K562 (cell line): ENCODE measurements at regions not wholly inside any gene's neighbourhood (a gene's known extent, or its start where the extent isn't known, plus 50 kb on each side); places are given as distances from the start of the nearest gene placed in this dataset.

Experiments
- BHLHE40 ChIP-seq: IDR thresholded peaks from 2 replicates; pipeline ENCODE4 v1.6.1; 2011; ENCODE audit warnings: low read length, improper control_type of control experiment
- EZH2 ChIP-seq: IDR thresholded peaks from 2 replicates; pipeline ENCODE4 v1.6.1; 2012; ENCODE audit warnings: low read depth, mild to moderate bottlenecking, inconsistent platforms, low read length, borderline replicate concordance
- HCFC1 ChIP-seq: IDR thresholded peaks from 2 replicates; pipeline ENCODE4 v1.6.1; 2012; ENCODE audit warnings: low read depth, low read length, improper control_type of control experiment
- KDM1A ChIP-seq, 2 experiments: fragments of 450-650 bp; IDR thresholded peaks; 2 replicates each; pipeline ENCODE4 v1.6.1; 2016; ENCODE audit warnings: mild to moderate bottlenecking in 2 of 2
- MEF2D ChIP-seq: conservative IDR thresholded peaks from 2 replicates; pipeline ENCODE4 v1.6.1; 2016; ENCODE audit warnings: low read depth, missing genetic modification characterization, missing compliant biosample characterization
- MTA2 ChIP-seq: fragments of 450-650 bp; IDR thresholded peaks from 2 replicates; pipeline ENCODE4 v1.6.1; 2016; ENCODE audit warnings: low read depth
- MYC ChIP-seq, 2 experiments: fragments of 250-450 bp in 1 of 2; sonication (Bioruptor Pico) in 1 of 2; IDR thresholded peaks; 2 replicates each; pipeline versions ENCODE4 v1.5.1 to v1.6.1; 2012 to 2021; ENCODE audit warnings: low read depth in 2 of 2, borderline replicate concordance in 1 of 2, improper control_type of control experiment in 1 of 2, low read length in 1 of 2, mild to moderate bottlenecking in 1 of 2, moderate library complexity in 1 of 2
- POLR2A ChIP-seq: fragments of 450-650 bp; conservative IDR thresholded peaks from 2 replicates; pipeline ENCODE4 v1.6.1; 2016
- RB1 ChIP-seq: fragments of 450-650 bp; IDR thresholded peaks from 2 replicates; pipeline ENCODE4 v1.6.1; 2017; ENCODE audit warnings: low read depth, mild to moderate bottlenecking
- TRIM24 ChIP-seq, 2 experiments: fragments of 450-650 bp; IDR thresholded peaks; 2 replicates each; pipeline ENCODE4 v1.6.1; 2016
- USF1 ChIP-seq: sonication (generic); formaldehyde crosslinking; IDR thresholded peaks from 2 replicates; pipeline ENCODE4 v1.9.0; 2022; ENCODE audit warnings: mild to moderate bottlenecking, missing genetic modification reagents
- YY1 ChIP-seq, 3 experiments: IDR thresholded peaks; 2 replicates each; pipeline ENCODE4 v1.6.1; 2011; ENCODE audit warnings: low read length in 2 of 3, mild to moderate bottlenecking in 2 of 3, moderate library complexity in 2 of 3, borderline replicate concordance in 1 of 3, control low read depth in 1 of 3, low read depth in 1 of 3; ENCODE audit not compliant: insufficient read depth in 3 of 3, insufficient replicate concordance in 2 of 3, control insufficient read depth in 1 of 3, insufficient read length in 1 of 3; ENCODE audit errors: extremely low read depth in 1 of 3
- TF ChIP-seq, protein P1 (sequence below), 3 experiments: IDR thresholded peaks in 2 of 3; conservative IDR thresholded peaks in 1 of 3; 2 replicates each; pipeline ENCODE4 v1.5.1; 2011 to 2012; ENCODE audit warnings: low read length in 3 of 3, mild to moderate bottlenecking in 3 of 3, control low read depth in 2 of 3, improper control_type of control experiment in 1 of 3, inconsistent platforms in 1 of 3, low read depth in 1 of 3, mixed read lengths in 1 of 3, moderate library complexity in 1 of 3; ENCODE audit not compliant: insufficient read depth in 2 of 3

DNA sequence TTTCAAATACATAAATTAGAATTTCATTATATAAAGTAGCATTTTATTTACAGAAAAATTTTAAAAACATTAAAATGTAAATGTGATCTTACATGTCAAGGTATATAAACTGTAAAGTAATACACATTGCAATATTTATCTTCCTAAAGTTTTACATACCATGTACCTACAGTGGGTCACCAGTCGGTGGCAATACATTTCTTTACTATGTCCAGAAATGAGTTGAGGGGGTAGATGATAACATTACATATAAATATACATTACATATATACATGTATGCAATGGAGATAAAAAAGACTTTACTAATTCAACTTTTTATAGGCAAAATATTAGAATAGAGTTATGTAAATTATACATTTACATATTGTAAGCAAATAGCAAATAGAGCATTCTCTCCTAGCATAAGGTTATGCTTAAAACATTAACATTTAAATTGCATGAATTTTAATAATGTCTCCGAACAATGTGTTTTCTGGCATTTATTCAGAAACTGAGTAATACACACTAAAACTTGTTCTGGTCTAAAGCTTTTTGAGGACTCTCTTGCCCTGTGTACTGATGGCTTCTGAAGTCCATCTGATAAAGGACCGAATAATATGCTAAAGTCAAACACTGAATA, 93.3 kb upstream of the NLGN1 start:
- TF ChIP-seq KDM1A (IDR thresholded peaks at IDR 0.05) (no peak), MEF2D (no peak), HCFC1 (no peak), BHLHE40 (no peak), TRIM24 (IDR thresholded peaks at IDR 0.05) (no peak), POLR2A (no peak), MTA2 (no peak), RB1 (no peak), YY1 (IDR thresholded peaks at IDR 0.05; ENCODE audit: borderline replicate concordance in 1 of 3, control insufficient read depth in 1 of 3, extremely low read depth in 1 of 3, insufficient read depth in 3 of 3, insufficient read length in 1 of 3, insufficient replicate concordance in 2 of 3, low read depth in 1 of 3, low read length in 2 of 3) (no peak), EZH2 (no peak), USF1 (CRISPR knock-in tag) (no peak), MYC (IDR thresholded peaks at IDR 0.05; ENCODE audit: low read depth, low read length) (no peak), MYC (CRISPR knock-in tag; IDR thresholded peaks at IDR 0.05; ENCODE audit: borderline replicate concordance, low read depth) (no peak)
- TF ChIP-seq, protein P1, sequence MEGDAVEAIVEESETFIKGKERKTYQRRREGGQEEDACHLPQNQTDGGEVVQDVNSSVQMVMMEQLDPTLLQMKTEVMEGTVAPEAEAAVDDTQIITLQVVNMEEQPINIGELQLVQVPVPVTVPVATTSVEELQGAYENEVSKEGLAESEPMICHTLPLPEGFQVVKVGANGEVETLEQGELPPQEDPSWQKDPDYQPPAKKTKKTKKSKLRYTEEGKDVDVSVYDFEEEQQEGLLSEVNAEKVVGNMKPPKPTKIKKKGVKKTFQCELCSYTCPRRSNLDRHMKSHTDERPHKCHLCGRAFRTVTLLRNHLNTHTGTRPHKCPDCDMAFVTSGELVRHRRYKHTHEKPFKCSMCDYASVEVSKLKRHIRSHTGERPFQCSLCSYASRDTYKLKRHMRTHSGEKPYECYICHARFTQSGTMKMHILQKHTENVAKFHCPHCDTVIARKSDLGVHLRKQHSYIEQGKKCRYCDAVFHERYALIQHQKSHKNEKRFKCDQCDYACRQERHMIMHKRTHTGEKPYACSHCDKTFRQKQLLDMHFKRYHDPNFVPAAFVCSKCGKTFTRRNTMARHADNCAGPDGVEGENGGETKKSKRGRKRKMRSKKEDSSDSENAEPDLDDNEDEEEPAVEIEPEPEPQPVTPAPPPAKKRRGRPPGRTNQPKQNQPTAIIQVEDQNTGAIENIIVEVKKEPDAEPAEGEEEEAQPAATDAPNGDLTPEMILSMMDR (IDR thresholded peaks at IDR 0.05 in 2 of 3, conservative IDR thresholded peaks at IDR 0.05 in 1 of 3; ENCODE audit: insufficient read depth in 2 of 3, low read depth in 1 of 3, low read length in 3 of 3): no peak
